Panc1 (cell line): ENCODE measurements at regions not wholly inside any gene's neighbourhood (a gene's known extent, or its start where the extent isn't known, plus 50 kb on each side); places are given as distances from the start of the nearest gene placed in this dataset.

ENCODE experiments used
- CTCF ChIP-seq: fragments of 450-650 bp; IDR thresholded peaks from 2 replicates; pipeline ENCODE4 v1.5.1; 2017; ENCODE audit warnings: mild to moderate bottlenecking
- POLR2AphosphoS5 ChIP-seq: IDR thresholded peaks from 2 replicates; pipeline ENCODE4 v1.6.1; 2012; ENCODE audit warnings: mild to moderate bottlenecking, low read depth, low read length, moderate library complexity
- REST ChIP-seq, 2 experiments: IDR thresholded peaks; 2 replicates each; pipeline ENCODE4 v1.6.1; 2011 to 2012; ENCODE audit warnings: low read depth in 2 of 2, control low read depth in 1 of 2, low read length in 1 of 2, mild to moderate bottlenecking in 1 of 2, moderate library complexity in 1 of 2; ENCODE audit not compliant: insufficient read depth in 1 of 2
- SIN3A ChIP-seq: IDR thresholded peaks from 2 replicates; pipeline ENCODE4 v1.6.1; 2012; ENCODE audit warnings: low read depth, mild to moderate bottlenecking, low read length, moderate library complexity, borderline replicate concordance; ENCODE audit not compliant: insufficient read depth
- TCF7L2 ChIP-seq: IDR thresholded peaks from 2 replicates; pipeline ENCODE4 v1.6.1; 2011; ENCODE audit warnings: mild to moderate bottlenecking, low read depth, low read length, inconsistent platforms

- TF ChIP-seq CTCF (no peak), TCF7L2 (no peak), SIN3A (no peak), POLR2AphosphoS5 (no peak), REST (IDR thresholded peaks at IDR 0.05; ENCODE audit: insufficient read depth in 1 of 2, low read depth in 2 of 2, low read length in 1 of 2) (no peak)
These were observed 320.6 kb downstream of the FOXO1 start for GRCh38 chr13:40345654-40346372.
